Trophoblast cell (in vitro differentiated cells and primary cell): ENCODE measurements at regions not wholly inside any gene's neighbourhood (a gene's known extent, or its start where the extent isn't known, plus 50 kb on each side); places are given as distances from the start of the nearest gene placed in this dataset.
A peak's percentile ranks its signal among the peaks of the same experiment; 100 is the strongest.

Experiments used
- DNase-seq, 2 donors: peaks; one replicate each; pipeline ENCODE4 v3.0.0-alpha.2; 2016
- H2AFZ ChIP-seq: 2 replicates; pipeline ENCODE4 v1.6.1; 2013; ENCODE audit warnings: low read length, moderate library complexity, mild to moderate bottlenecking; ENCODE audit not compliant: insufficient read depth, poor library complexity
- H2AK5ac ChIP-seq: 2 replicates; pipeline ENCODE4 v1.6.1; 2013; ENCODE audit warnings: mild to moderate bottlenecking, low read length
- H2BK120ac ChIP-seq: 2 replicates; pipeline ENCODE4 v1.6.1; 2013; ENCODE audit warnings: low read length, mild to moderate bottlenecking, moderate library complexity; ENCODE audit not compliant: insufficient read depth, poor library complexity
- H2BK12ac ChIP-seq: 2 replicates; pipeline ENCODE4 v1.6.1; 2013; ENCODE audit warnings: mild to moderate bottlenecking, low read length, moderate library complexity
- H2BK5ac ChIP-seq: 2 replicates; pipeline ENCODE4 v1.6.1; 2013; ENCODE audit warnings: low read length, low read depth, moderate library complexity, mild to moderate bottlenecking; ENCODE audit not compliant: poor library complexity
- H3K14ac ChIP-seq: 2 replicates; pipeline ENCODE4 v1.6.1; 2013; ENCODE audit warnings: mild to moderate bottlenecking, low read length
- H3K18ac ChIP-seq: 2 replicates; pipeline ENCODE4 v1.6.1; 2013; ENCODE audit warnings: mild to moderate bottlenecking, low read length
- H3K23ac ChIP-seq: 2 replicates; pipeline ENCODE4 v1.6.1; 2013; ENCODE audit warnings: low read length
- H3K27ac ChIP-seq: 2 replicates; pipeline ENCODE4 v1.5.1; 2013; ENCODE audit warnings: low read depth, mild to moderate bottlenecking, inconsistent platforms, low read length, moderate library complexity
- H3K27me3 ChIP-seq: 2 replicates; pipeline ENCODE4 v1.6.1; 2013; ENCODE audit warnings: inconsistent platforms, mild to moderate bottlenecking, low read length, moderate library complexity; ENCODE audit not compliant: insufficient read depth
- H3K36me3 ChIP-seq, 2 experiments: 1 replicate in 1 of 2; 2 replicates in 1 of 2; pipeline ENCODE4 v1.6.1; 2013; ENCODE audit warnings: low read length in 2 of 2, mild to moderate bottlenecking in 2 of 2, moderate library complexity in 1 of 2; ENCODE audit not compliant: insufficient read depth in 2 of 2, control insufficient read depth in 1 of 2
- H3K4ac ChIP-seq: 2 replicates; pipeline ENCODE4 v1.6.1; 2013; ENCODE audit warnings: low read depth, mild to moderate bottlenecking, low read length, moderate library complexity
- H3K4me1 ChIP-seq, 2 experiments: 1 replicate in 1 of 2; 2 replicates in 1 of 2; pipeline ENCODE4 v1.6.1; 2013; ENCODE audit warnings: low read length in 2 of 2, mild to moderate bottlenecking in 2 of 2, moderate library complexity in 1 of 2; ENCODE audit not compliant: insufficient read depth in 2 of 2, control insufficient read depth in 1 of 2
- H3K4me2 ChIP-seq: 2 replicates; pipeline ENCODE4 v1.6.1; 2013; ENCODE audit warnings: inconsistent platforms, mild to moderate bottlenecking, low read length, moderate library complexity
- H3K4me3 ChIP-seq: 2 replicates; pipeline ENCODE4 v1.5.1; 2013; ENCODE audit warnings: mild to moderate bottlenecking, low read depth, low read length, inconsistent platforms
- H3K79me1 ChIP-seq: one replicate; pipeline ENCODE4 v1.6.1; 2013; ENCODE audit warnings: low read length
- H3K79me2 ChIP-seq: 2 replicates; pipeline ENCODE4 v1.6.1; 2013; ENCODE audit warnings: low read length, mild to moderate bottlenecking; ENCODE audit not compliant: control insufficient read depth, insufficient read depth, poor library complexity
- H3K9ac ChIP-seq: 2 replicates; pipeline ENCODE4 v1.6.1; 2013; ENCODE audit warnings: mild to moderate bottlenecking, low read length
- H3K9me3 ChIP-seq: 2 replicates; pipeline ENCODE4 v1.6.1; 2013; ENCODE audit warnings: low read depth, mild to moderate bottlenecking, control low read depth, inconsistent platforms, low read length; ENCODE audit not compliant: insufficient read depth
- H4K12ac ChIP-seq: 2 replicates; pipeline ENCODE4 v1.6.1; 2013; ENCODE audit warnings: low read depth, mild to moderate bottlenecking, low read length, moderate library complexity
- H4K8ac ChIP-seq: 2 replicates; pipeline ENCODE4 v1.6.1; 2013; ENCODE audit warnings: low read depth, mild to moderate bottlenecking, low read length, moderate library complexity
- H4K91ac ChIP-seq: one replicate; pipeline ENCODE4 v1.6.1; 2013; ENCODE audit warnings: low read depth, mild to moderate bottlenecking, low read length, moderate library complexity
- WGBS: extraction: QIAGEN DNeasy Blood & Tissue Kit; methylation state at CpG from one replicate; pipeline ENCODE4 v1.1.7; 2013; ENCODE audit warnings: missing lambda C conversion rate; ENCODE audit not compliant: insufficient read length, insufficient coverage; ENCODE audit errors: extremely low coverage; 5-methylcytosine and 5-hydroxymethylcytosine counted together

- Histone ChIP-seq H4K12ac (no peak overlapping the region), H4K91ac (no peak overlapping the region), H3K4me3 (no peak overlapping the region), H3K79me1 (no peaks in the 10 kb centered on the region), H3K14ac (no peak overlapping the region), H2AFZ (no peak overlapping the region), H3K4ac (no peak overlapping the region), H4K8ac (no peak overlapping the region), H2BK5ac (no peak overlapping the region), H3K18ac (no peak overlapping the region), H3K36me3 (peaks cover 0 to 2% of the 10 kb centered on the region in 2 experiments), H3K79me2 (peaks cover 2% of the 10 kb centered on the region), H3K27ac (no peak overlapping the region), H3K9me3 (no peaks in the 10 kb centered on the region), H3K23ac (no peak overlapping the region), H3K4me2 (no peak overlapping the region), H3K4me1 (peaks cover 2 to 9% of the 10 kb centered on the region in 2 experiments), H2BK12ac (no peak overlapping the region), H2BK120ac (no peak overlapping the region), H3K9ac (no peak overlapping the region), H3K27me3 (no peaks in the 10 kb centered on the region), H2AK5ac (no peak overlapping the region)
- no CpG with 5 or more reads among the region's 7 CpGs for WGBS
- DNase-seq = no peak
These were observed 51.3 kb downstream of the TET3 start for GRCh38 chr2:74036010-74036409.

- no peak overlapping the region for H2BK120ac ChIP-seq
- H3K4me1 ChIP-seq = peaks cover 2 to 11% of the 10 kb centered on the region in 2 experiments
- H3K9ac ChIP-seq = no peak overlapping the region
- H3K4me3 ChIP-seq = no peak overlapping the region
- no peaks in the 10 kb centered on the region for H3K27me3 ChIP-seq
- H3K27ac ChIP-seq = no peak overlapping the region
- no peaks in the 10 kb centered on the region for H3K9me3 ChIP-seq
- H3K36me3 ChIP-seq = peaks cover 0 to 2% of the 10 kb centered on the region in 2 experiments
- H4K91ac ChIP-seq = no peak overlapping the region
- H3K4ac ChIP-seq = no peak overlapping the region
- no CpG with 5 or more reads among the region's 4 CpGs for WGBS
- no peak overlapping the region for H3K4me2 ChIP-seq
- no peak overlapping the region for H2BK5ac ChIP-seq
- no peak overlapping the region for H3K14ac ChIP-seq
- H4K12ac ChIP-seq = no peak overlapping the region
- no peak overlapping the region for H3K23ac ChIP-seq
- H3K79me2 ChIP-seq = peaks cover 2% of the 10 kb centered on the region
- H4K8ac ChIP-seq = no peak overlapping the region
- no peaks in the 10 kb centered on the region for H3K79me1 ChIP-seq
- no peak overlapping the region for H2AFZ ChIP-seq
- no peak overlapping the region for H3K18ac ChIP-seq
- H2AK5ac ChIP-seq = no peak overlapping the region
- peak in 1 of 2 donors; percentile 56 for DNase-seq
- no peak overlapping the region for H2BK12ac ChIP-seq
These were observed 51.9 kb downstream of the TET3 start for GRCh38 chr2:74036450-74037195.

DNA sequence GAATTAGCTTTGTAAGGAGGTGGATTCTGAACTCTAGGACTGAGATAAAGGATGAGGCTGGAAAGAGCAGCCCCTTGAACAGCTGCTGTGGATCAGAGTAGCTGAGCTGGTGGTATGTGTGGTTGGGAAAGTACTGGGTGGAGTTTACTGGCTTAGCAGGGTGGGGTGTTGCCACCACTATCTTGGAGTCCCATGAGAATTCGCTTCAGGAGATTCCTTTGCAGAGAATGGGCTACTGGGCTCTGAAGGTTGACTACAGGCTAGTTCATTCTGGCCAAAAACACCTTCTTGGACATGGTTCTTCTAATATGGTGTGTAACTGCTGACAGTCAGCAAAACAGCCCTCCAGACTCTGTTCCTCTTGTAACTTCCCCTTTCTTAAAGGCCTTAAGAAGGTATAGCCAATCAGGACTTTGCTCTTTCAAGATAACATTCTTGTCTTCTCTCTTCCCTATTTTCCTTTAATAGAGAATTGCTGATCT lies 52.7 kb downstream of the TET3 start:
- H3K4me3 ChIP-seq = no peak overlapping the region
- H3K4me2 ChIP-seq = no peak overlapping the region
- no peaks in the 10 kb centered on the region for H3K79me1 ChIP-seq
- no peak overlapping the region for H2AK5ac ChIP-seq
- no CpG with 5 or more reads among the region's 1 CpG for WGBS
- peaks cover 2% of the 10 kb centered on the region for H3K79me2 ChIP-seq
- no peak overlapping the region for H2BK5ac ChIP-seq
- no peak overlapping the region for H4K8ac ChIP-seq
- H3K36me3 ChIP-seq = peaks cover 0 to 2% of the 10 kb centered on the region in 2 experiments
- H3K14ac ChIP-seq = no peak overlapping the region
- H3K18ac ChIP-seq = no peak overlapping the region
- H3K23ac ChIP-seq = no peak overlapping the region
- H2BK120ac ChIP-seq = no peak overlapping the region
- H2AFZ ChIP-seq = no peak overlapping the region
- no peak overlapping the region for H4K91ac ChIP-seq
- peak; percentile 66 to 80 for DNase-seq
- H3K9me3 ChIP-seq = no peaks in the 10 kb centered on the region
- H3K4me1 ChIP-seq = peaks cover 2 to 6% of the 10 kb centered on the region in 2 experiments
- no peak overlapping the region for H4K12ac ChIP-seq
- no peak overlapping the region for H2BK12ac ChIP-seq
- no peak overlapping the region for H3K27ac ChIP-seq
- no peak overlapping the region for H3K4ac ChIP-seq
- H3K9ac ChIP-seq = no peak overlapping the region
- no peaks in the 10 kb centered on the region for H3K27me3 ChIP-seq

DNA sequence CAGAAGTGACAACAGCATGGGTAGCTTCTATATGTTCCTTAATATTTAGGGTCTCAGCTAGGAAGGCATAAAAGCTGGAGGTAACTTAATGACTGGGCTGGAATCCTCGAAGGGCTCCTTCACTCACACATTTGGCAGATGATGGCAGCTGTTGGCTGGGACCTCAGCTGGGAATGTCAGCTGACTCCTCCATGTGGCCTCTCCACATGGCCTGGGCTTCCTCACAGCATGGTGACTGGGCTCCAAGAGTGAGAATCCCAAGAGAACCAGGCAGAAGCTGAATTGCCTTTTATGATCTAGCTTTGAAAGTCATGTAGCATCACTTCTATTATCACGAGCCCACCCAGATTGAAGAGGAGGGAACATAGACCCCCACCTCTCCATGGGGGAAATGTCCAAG lies 54.9 kb downstream of the TET3 start:
- Histone ChIP-seq H3K4me2 (no peak overlapping the region), H3K23ac (no peak overlapping the region), H3K27ac (no peak overlapping the region), H4K12ac (no peak overlapping the region), H3K9ac (no peak overlapping the region), H2BK120ac (no peak overlapping the region), H3K79me2 (peaks cover 3% of the 10 kb centered on the region), H3K27me3 (no peaks in the 10 kb centered on the region), H3K14ac (no peak overlapping the region), H2BK12ac (no peak overlapping the region), H3K36me3 (peaks cover 0 to 2% of the 10 kb centered on the region in 2 experiments), H3K4ac (no peak overlapping the region), H3K4me3 (no peak overlapping the region), H4K8ac (no peak overlapping the region), H3K4me1 (peaks cover 3 to 5% of the 10 kb centered on the region in 2 experiments), H3K9me3 (no peaks in the 10 kb centered on the region), H2AK5ac (no peak overlapping the region), H3K18ac (no peak overlapping the region), H4K91ac (no peak overlapping the region), H3K79me1 (no peaks in the 10 kb centered on the region), H2BK5ac (no peak overlapping the region), H2AFZ (no peak overlapping the region)
- no CpG with 5 or more reads among the region's 2 CpGs for WGBS
- DNase-seq = no peak
